ENCODE measurements at regions not wholly inside any gene's neighbourhood (a gene's known extent, or its start where the extent isn't known, plus 50 kb on each side); places are given as distances from the start of the nearest gene placed in this dataset.

DNA sequence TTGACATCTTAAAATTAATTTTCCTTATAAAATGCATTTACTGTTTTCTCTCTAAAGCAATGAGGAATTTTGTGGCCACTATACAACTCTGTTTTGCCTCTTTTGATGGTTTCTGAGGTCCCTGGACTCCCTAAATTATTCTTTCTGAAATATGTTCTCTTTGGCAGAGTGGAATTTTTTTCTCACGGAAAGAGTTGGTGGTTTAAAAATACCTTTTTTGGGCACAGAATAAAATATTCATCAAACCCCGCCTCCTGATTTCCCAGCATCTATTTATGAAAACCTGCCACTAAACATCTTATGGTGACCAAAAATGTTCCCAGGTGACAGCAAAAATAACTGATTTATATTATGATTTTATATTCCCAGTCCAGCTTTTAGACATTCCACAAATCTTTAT, 165.3 kb upstream of the SYT6 start:
- WGBS (ENCODE audit: extremely low coverage, insufficient coverage, insufficient read length): no CpG with 5 or more reads among the region's 2 CpGs

DNA sequence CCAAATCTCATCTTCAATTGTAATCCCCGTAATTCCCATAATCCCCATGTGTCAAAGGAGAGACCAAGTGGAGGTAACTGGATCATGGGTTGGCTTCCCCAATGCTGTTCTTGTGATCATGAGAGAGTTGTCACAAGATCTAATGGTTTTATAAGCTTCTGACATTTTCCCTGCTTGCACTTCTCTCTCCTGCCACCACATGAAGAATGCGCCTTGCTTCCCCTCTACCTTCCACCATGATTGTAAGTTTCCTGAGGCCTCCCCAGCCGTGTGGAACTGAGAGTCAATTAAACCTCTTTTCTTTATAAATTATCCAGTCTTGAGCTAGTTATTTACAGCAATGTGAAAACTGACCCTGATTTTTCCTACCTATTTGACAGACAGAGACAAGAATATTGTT, 162.5 kb upstream of the SYT6 start:
- Histone ChIP-seq H3K23ac (ENCODE audit: low read length) (no peak overlapping the region), H3K4me2 (ENCODE audit: low read length) (no peak overlapping the region), H2BK5ac (ENCODE audit: low read depth, low read length, poor library complexity) (no peak overlapping the region), H2AK5ac (ENCODE audit: low read length) (no peak overlapping the region), H3K4me1 (ENCODE audit: control insufficient read depth in 1 of 2, insufficient read depth in 2 of 2, low read length in 2 of 2) (no peaks in the 10 kb centered on the region), H4K12ac (ENCODE audit: low read depth, low read length) (no peak overlapping the region), H3K36me3 (ENCODE audit: control insufficient read depth in 1 of 2, insufficient read depth in 2 of 2, low read length in 2 of 2) (no peaks in the 10 kb centered on the region), H3K79me1 (ENCODE audit: low read length) (no peaks in the 10 kb centered on the region), H2AFZ (ENCODE audit: insufficient read depth, low read length, poor library complexity) (no peak overlapping the region), H3K4ac (ENCODE audit: low read depth, low read length) (no peak overlapping the region), H4K8ac (ENCODE audit: low read depth, low read length) (no peak overlapping the region), H3K9me3 (ENCODE audit: insufficient read depth, low read depth, low read length) (no peaks in the 10 kb centered on the region), H3K18ac (ENCODE audit: low read length) (no peak overlapping the region), H4K91ac (ENCODE audit: low read depth, low read length) (no peak overlapping the region), H2BK120ac (ENCODE audit: insufficient read depth, low read length, poor library complexity) (no peak overlapping the region), H3K4me3 (ENCODE audit: low read depth, low read length) (no peak overlapping the region), H3K27me3 (ENCODE audit: insufficient read depth, low read length) (no peaks in the 10 kb centered on the region), H3K27ac (ENCODE audit: low read depth, low read length) (no peak overlapping the region), H3K9ac (ENCODE audit: low read length) (no peak overlapping the region), H3K14ac (ENCODE audit: low read length) (no peak overlapping the region), H3K79me2 (ENCODE audit: control insufficient read depth, insufficient read depth, low read length, poor library complexity) (no peaks in the 10 kb centered on the region), H2BK12ac (ENCODE audit: low read length) (no peak overlapping the region)
- no peak for DNase-seq
- no CpG with 5 or more reads among the region's 3 CpGs for WGBS (ENCODE audit: extremely low coverage, insufficient coverage, insufficient read length)

More for the DNA sequence above, 165.3 kb upstream of the SYT6 start:
- H3K23ac ChIP-seq (ENCODE audit: low read length): no peak overlapping the region
- no peak for DNase-seq
- no peaks in the 10 kb centered on the region for H3K79me2 ChIP-seq (ENCODE audit: control insufficient read depth, insufficient read depth, low read length, poor library complexity)
- no peak overlapping the region for H2BK120ac ChIP-seq (ENCODE audit: insufficient read depth, low read length, poor library complexity)
- H3K27ac ChIP-seq (ENCODE audit: low read depth, low read length): no peak overlapping the region
- H4K8ac ChIP-seq (ENCODE audit: low read depth, low read length): no peak overlapping the region
- H3K9me3 ChIP-seq (ENCODE audit: insufficient read depth, low read depth, low read length): no peaks in the 10 kb centered on the region
- no peak overlapping the region for H3K9ac ChIP-seq (ENCODE audit: low read length)
- H2AFZ ChIP-seq (ENCODE audit: insufficient read depth, low read length, poor library complexity): no peak overlapping the region
- H3K4ac ChIP-seq (ENCODE audit: low read depth, low read length): no peak overlapping the region
- H3K14ac ChIP-seq (ENCODE audit: low read length): no peak overlapping the region
- H3K4me3 ChIP-seq (ENCODE audit: low read depth, low read length): no peak overlapping the region
- no peaks in the 10 kb centered on the region for H3K79me1 ChIP-seq (ENCODE audit: low read length)
- H2BK5ac ChIP-seq (ENCODE audit: low read depth, low read length, poor library complexity): no peak overlapping the region
- no peak overlapping the region for H4K12ac ChIP-seq (ENCODE audit: low read depth, low read length)
- H4K91ac ChIP-seq (ENCODE audit: low read depth, low read length): no peak overlapping the region
- H3K4me1 ChIP-seq (ENCODE audit: control insufficient read depth in 1 of 2, insufficient read depth in 2 of 2, low read length in 2 of 2): no peaks in the 10 kb centered on the region
- no peak overlapping the region for H2BK12ac ChIP-seq (ENCODE audit: low read length)
- H3K18ac ChIP-seq (ENCODE audit: low read length): no peak overlapping the region
- H2AK5ac ChIP-seq (ENCODE audit: low read length): no peak overlapping the region
- no peaks in the 10 kb centered on the region for H3K36me3 ChIP-seq (ENCODE audit: control insufficient read depth in 1 of 2, insufficient read depth in 2 of 2, low read length in 2 of 2)
- H3K4me2 ChIP-seq (ENCODE audit: low read length): no peak overlapping the region
- H3K27me3 ChIP-seq (ENCODE audit: insufficient read depth, low read length): no peaks in the 10 kb centered on the region

DNA sequence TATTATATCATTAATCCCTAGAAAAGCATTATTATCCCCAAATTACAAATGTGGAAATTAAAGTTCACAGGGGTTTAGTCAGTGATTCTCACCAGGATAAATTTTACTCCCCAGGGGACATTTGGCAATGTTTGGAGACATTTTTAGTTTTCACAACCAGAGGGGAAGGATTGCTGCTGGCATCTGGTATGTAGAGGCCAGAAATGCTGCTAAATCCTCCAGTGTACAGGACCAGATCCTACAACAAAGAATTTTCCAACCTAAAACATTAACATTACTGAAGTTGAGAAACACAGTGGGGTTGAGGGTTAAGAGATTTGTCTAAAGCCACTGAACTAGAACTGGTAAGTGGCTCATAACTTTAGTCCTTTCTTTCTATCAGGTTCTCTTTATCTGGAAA, 162.0 kb upstream of the SYT6 start:
- Histone ChIP-seq H3K23ac (ENCODE audit: low read length) (no peak overlapping the region), H3K9me3 (ENCODE audit: insufficient read depth, low read depth, low read length) (no peaks in the 10 kb centered on the region), H3K36me3 (ENCODE audit: control insufficient read depth in 1 of 2, insufficient read depth in 2 of 2, low read length in 2 of 2) (no peaks in the 10 kb centered on the region), H4K8ac (ENCODE audit: low read depth, low read length) (no peak overlapping the region), H2BK12ac (ENCODE audit: low read length) (no peak overlapping the region), H3K27ac (ENCODE audit: low read depth, low read length) (no peak overlapping the region), H3K9ac (ENCODE audit: low read length) (no peak overlapping the region), H4K91ac (ENCODE audit: low read depth, low read length) (no peak overlapping the region), H2AFZ (ENCODE audit: insufficient read depth, low read length, poor library complexity) (no peak overlapping the region), H3K4me1 (ENCODE audit: control insufficient read depth in 1 of 2, insufficient read depth in 2 of 2, low read length in 2 of 2) (no peaks in the 10 kb centered on the region), H2BK5ac (ENCODE audit: low read depth, low read length, poor library complexity) (no peak overlapping the region), H3K4me3 (ENCODE audit: low read depth, low read length) (no peak overlapping the region), H2AK5ac (ENCODE audit: low read length) (no peak overlapping the region), H3K18ac (ENCODE audit: low read length) (no peak overlapping the region), H4K12ac (ENCODE audit: low read depth, low read length) (no peak overlapping the region), H3K79me1 (ENCODE audit: low read length) (no peaks in the 10 kb centered on the region), H3K79me2 (ENCODE audit: control insufficient read depth, insufficient read depth, low read length, poor library complexity) (no peaks in the 10 kb centered on the region), H3K4ac (ENCODE audit: low read depth, low read length) (no peak overlapping the region), H3K4me2 (ENCODE audit: low read length) (no peak overlapping the region), H2BK120ac (ENCODE audit: insufficient read depth, low read length, poor library complexity) (no peak overlapping the region), H3K27me3 (ENCODE audit: insufficient read depth, low read length) (no peaks in the 10 kb centered on the region), H3K14ac (ENCODE audit: low read length) (no peak overlapping the region)
- DNase-seq: peak; percentile 62 to 88

DNA sequence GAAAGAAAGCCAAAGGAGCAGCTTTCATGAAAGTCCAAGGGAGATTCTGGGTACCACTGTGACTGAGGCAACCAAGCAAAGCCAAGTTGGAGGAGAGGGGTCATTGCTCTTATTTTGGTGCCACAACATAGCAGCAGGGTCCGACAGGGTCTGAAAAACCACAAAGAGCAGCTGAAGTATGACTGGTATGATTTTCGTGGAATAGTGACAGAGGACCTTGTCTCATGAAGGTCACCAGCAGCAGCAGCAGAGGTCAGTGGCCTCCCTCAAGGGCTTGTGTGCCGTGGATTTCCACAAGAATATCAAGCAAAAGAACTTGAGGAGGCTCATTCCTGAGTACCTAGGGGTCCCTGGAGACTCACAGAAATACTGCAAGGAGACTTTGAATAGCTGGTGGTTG, 160.9 kb upstream of the SYT6 start:
- Histone ChIP-seq H3K4me2 (ENCODE audit: low read length) (no peak overlapping the region), H3K27me3 (ENCODE audit: insufficient read depth, low read length) (no peaks in the 10 kb centered on the region), H3K9me3 (ENCODE audit: insufficient read depth, low read depth, low read length) (no peaks in the 10 kb centered on the region), H2BK5ac (ENCODE audit: low read depth, low read length, poor library complexity) (no peak overlapping the region), H2AFZ (ENCODE audit: insufficient read depth, low read length, poor library complexity) (no peak overlapping the region), H3K18ac (ENCODE audit: low read length) (no peak overlapping the region), H3K36me3 (ENCODE audit: control insufficient read depth in 1 of 2, insufficient read depth in 2 of 2, low read length in 2 of 2) (no peaks in the 10 kb centered on the region), H2BK12ac (ENCODE audit: low read length) (no peak overlapping the region), H3K14ac (ENCODE audit: low read length) (no peak overlapping the region), H3K23ac (ENCODE audit: low read length) (no peak overlapping the region), H3K27ac (ENCODE audit: low read depth, low read length) (no peak overlapping the region), H2AK5ac (ENCODE audit: low read length) (no peak overlapping the region), H3K4me3 (ENCODE audit: low read depth, low read length) (no peak overlapping the region), H4K8ac (ENCODE audit: low read depth, low read length) (no peak overlapping the region), H4K91ac (ENCODE audit: low read depth, low read length) (no peak overlapping the region), H3K4ac (ENCODE audit: low read depth, low read length) (no peak overlapping the region), H2BK120ac (ENCODE audit: insufficient read depth, low read length, poor library complexity) (no peak overlapping the region), H3K9ac (ENCODE audit: low read length) (no peak overlapping the region), H3K79me2 (ENCODE audit: control insufficient read depth, insufficient read depth, low read length, poor library complexity) (no peaks in the 10 kb centered on the region), H3K79me1 (ENCODE audit: low read length) (no peaks in the 10 kb centered on the region), H3K4me1 (ENCODE audit: control insufficient read depth in 1 of 2, insufficient read depth in 2 of 2, low read length in 2 of 2) (no peaks in the 10 kb centered on the region), H4K12ac (ENCODE audit: low read depth, low read length) (no peak overlapping the region)
- no peak for DNase-seq
- WGBS (ENCODE audit: extremely low coverage, insufficient coverage, insufficient read length): no CpG with 5 or more reads among the region's 3 CpGs

Measured in trophoblast cell (in vitro differentiated cells and primary cell).